ENCODE measurements at regions not wholly inside any gene's neighbourhood (a gene's known extent, or its start where the extent isn't known, plus 50 kb on each side); places are given as distances from the start of the nearest gene placed in this dataset.
A peak's percentile ranks its signal among the peaks of the same experiment; 100 is the strongest.

DNA sequence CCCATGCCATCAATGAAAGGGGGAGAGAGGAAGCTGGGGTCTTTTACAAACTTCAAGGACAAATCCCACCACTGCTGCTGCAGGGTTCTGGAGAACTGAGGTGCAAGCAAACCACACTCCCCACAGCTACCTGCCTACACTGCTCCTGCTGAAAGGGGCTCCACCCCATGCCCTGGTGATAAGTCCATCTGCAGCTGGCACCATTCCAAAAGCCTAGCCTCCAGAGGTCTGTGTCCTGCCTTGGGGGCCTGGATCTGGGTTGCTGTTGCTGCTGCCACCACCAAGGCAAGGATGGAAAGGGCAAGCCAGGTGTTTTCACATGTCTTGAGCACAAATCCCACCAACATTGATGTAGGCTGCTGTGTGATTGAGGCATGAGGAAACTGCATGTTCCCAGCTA lies 97.4 kb upstream of the UBE2E3 start:
- POLR2A ChIA-PET (ENCODE audit: unreplicated experiment), result interaction anchor here (0.9 kb wide), 1 partner anchor 218 kb away, joined by 5 read pairs; no protein-coding TSS in a partner anchor
- no peak overlapping the region for H2BK20ac ChIP-seq (ENCODE audit: low read depth, low read length)
- ATAC-seq (ENCODE audit: low read depth) (no peak), DNase-seq (no peak)
- no peaks in the 10 kb centered on the region for H4K20me1 ChIP-seq (ENCODE audit: insufficient read depth, low read length)
- H2AK5ac ChIP-seq (ENCODE audit: low read depth, low read length), result no peak overlapping the region
- H4K5ac ChIP-seq (ENCODE audit: low read depth, low read length), result no peak overlapping the region
- no peak overlapping the region for H2BK5ac ChIP-seq (ENCODE audit: low read depth, low read length, poor library complexity, severe bottlenecking)
- no peak overlapping the region for H3K18ac ChIP-seq (ENCODE audit: low read depth, low read length)
- H3K56ac ChIP-seq (ENCODE audit: extremely low read depth, insufficient read depth, low read length), result no peak overlapping the region
- H2AFZ ChIP-seq (replicated peaks; ENCODE audit: low read length, poor library complexity), result no peak overlapping the region
- H4K91ac ChIP-seq (ENCODE audit: insufficient read depth, low read depth, low read length), result no peak overlapping the region
- no peak overlapping the region for H3K4ac ChIP-seq (ENCODE audit: low read depth, low read length)
- CTCF ChIA-PET, result no interaction called here
- no peaks in the 10 kb centered on the region for H3K4me1 ChIP-seq (ENCODE audit: control insufficient read depth, insufficient read depth, low read length)
- H2BK120ac ChIP-seq (ENCODE audit: low read depth, low read length), result no peak overlapping the region
- BruUV-seq (replicated peaks), result no TSS peak
- H3K23ac ChIP-seq (ENCODE audit: low read depth, low read length), result no peak overlapping the region
- 0 out of 2 replicates have a peak overlapping the region, but pooled peaks have one; percentile 22 for H3K14ac ChIP-seq (replicated peaks; ENCODE audit: low read depth, low read length)
- no peak overlapping the region for H3K4me2 ChIP-seq (ENCODE audit: low read depth, low read length)
- H3K27me3 ChIP-seq (ENCODE audit: control insufficient read depth, insufficient read depth, low read length), result no peaks in the 10 kb centered on the region
- in situ Hi-C loops (cut with MboI; ENCODE audit: low sequenced_read_pairs), result no loop called here
- TF ChIP-seq FOS (IDR thresholded peaks at IDR 0.05; ENCODE audit: low read depth, low read length) (no peak), CHD1 (IDR thresholded peaks at IDR 0.05; ENCODE audit: low read depth, low read length) (no peak), RFX5 (IDR thresholded peaks at IDR 0.05; ENCODE audit: low read depth, low read length) (no peak), RAD21 (IDR thresholded peaks at IDR 0.05; ENCODE audit: low read length) (no peak), SMC3 (IDR thresholded peaks at IDR 0.05; ENCODE audit: low read depth, low read length) (no peak), CEBPB (IDR thresholded peaks at IDR 0.05; ENCODE audit: low read depth, low read length) (no peak), POLR2A (IDR thresholded peaks at IDR 0.05; ENCODE audit: low read depth, low read length) (no peak)
- TF ChIP-seq, protein P1, sequence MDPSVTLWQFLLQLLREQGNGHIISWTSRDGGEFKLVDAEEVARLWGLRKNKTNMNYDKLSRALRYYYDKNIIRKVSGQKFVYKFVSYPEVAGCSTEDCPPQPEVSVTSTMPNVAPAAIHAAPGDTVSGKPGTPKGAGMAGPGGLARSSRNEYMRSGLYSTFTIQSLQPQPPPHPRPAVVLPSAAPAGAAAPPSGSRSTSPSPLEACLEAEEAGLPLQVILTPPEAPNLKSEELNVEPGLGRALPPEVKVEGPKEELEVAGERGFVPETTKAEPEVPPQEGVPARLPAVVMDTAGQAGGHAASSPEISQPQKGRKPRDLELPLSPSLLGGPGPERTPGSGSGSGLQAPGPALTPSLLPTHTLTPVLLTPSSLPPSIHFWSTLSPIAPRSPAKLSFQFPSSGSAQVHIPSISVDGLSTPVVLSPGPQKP (IDR thresholded peaks at IDR 0.05; ENCODE audit: borderline replicate concordance, low read depth, low read length), result no peak
- TF ChIP-seq, protein P2, sequence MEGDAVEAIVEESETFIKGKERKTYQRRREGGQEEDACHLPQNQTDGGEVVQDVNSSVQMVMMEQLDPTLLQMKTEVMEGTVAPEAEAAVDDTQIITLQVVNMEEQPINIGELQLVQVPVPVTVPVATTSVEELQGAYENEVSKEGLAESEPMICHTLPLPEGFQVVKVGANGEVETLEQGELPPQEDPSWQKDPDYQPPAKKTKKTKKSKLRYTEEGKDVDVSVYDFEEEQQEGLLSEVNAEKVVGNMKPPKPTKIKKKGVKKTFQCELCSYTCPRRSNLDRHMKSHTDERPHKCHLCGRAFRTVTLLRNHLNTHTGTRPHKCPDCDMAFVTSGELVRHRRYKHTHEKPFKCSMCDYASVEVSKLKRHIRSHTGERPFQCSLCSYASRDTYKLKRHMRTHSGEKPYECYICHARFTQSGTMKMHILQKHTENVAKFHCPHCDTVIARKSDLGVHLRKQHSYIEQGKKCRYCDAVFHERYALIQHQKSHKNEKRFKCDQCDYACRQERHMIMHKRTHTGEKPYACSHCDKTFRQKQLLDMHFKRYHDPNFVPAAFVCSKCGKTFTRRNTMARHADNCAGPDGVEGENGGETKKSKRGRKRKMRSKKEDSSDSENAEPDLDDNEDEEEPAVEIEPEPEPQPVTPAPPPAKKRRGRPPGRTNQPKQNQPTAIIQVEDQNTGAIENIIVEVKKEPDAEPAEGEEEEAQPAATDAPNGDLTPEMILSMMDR (conservative IDR thresholded peaks at IDR 0.05; ENCODE audit: low read depth, low read length), result no peak
- dilution Hi-C loops (cut with HindIII; ENCODE audit: low sequenced_read_pairs, unreplicated experiment), result no loop called here
- no peak overlapping the region for H3K27ac ChIP-seq (ENCODE audit: insufficient read depth, low read length)
- no peak overlapping the region for H3K9ac ChIP-seq (ENCODE audit: low read depth, low read length)
- H3K36me3 ChIP-seq (ENCODE audit: control insufficient read depth, insufficient read depth, low read length), result no peaks in the 10 kb centered on the region
- H2AK9ac ChIP-seq (replicated peaks; ENCODE audit: low read depth, low read length, poor library complexity), result no peak overlapping the region
- H2BK15ac ChIP-seq (ENCODE audit: low read depth, low read length), result no peak overlapping the region
- H4K8ac ChIP-seq (ENCODE audit: low read depth in 2 of 2, low read length in 2 of 2), result no peak overlapping the region
- H3K79me1 ChIP-seq (ENCODE audit: low read depth in 1 of 2, low read length in 2 of 2), result no peaks in the 10 kb centered on the region
- H3K9me3 ChIP-seq (ENCODE audit: control insufficient read depth, insufficient read depth, low read length), result no peaks in the 10 kb centered on the region; the same call in 1 of the 2 replicates
- intact Hi-C loops (cut with micrococcal nuclease), result no loop called here
- no peaks in the 10 kb centered on the region for H3K9me1 ChIP-seq (ENCODE audit: insufficient read depth, low read length)
- H3K4me3 ChIP-seq (ENCODE audit: insufficient read depth, low read depth, low read length), result no peak overlapping the region
